Tibial nerve (tissue), 3 donors: ENCODE measurements at regions not wholly inside any gene's neighbourhood (a gene's known extent, or its start where the extent isn't known, plus 50 kb on each side); places are given as distances from the start of the nearest gene placed in this dataset.

Experiments used
- CTCF ChIP-seq, 5 experiments: fragments of 200-600 bp in 3 of 5; fragments of 450-650 bp in 2 of 5; sonication (generic) in 3 of 5; IDR thresholded peaks; one replicate each; pipeline ENCODE4 v1.5.1; 2016 to 2019; ENCODE audit warnings: antibody characterized with exemption in 5 of 5, mild to moderate bottlenecking in 3 of 5, moderate library complexity in 2 of 5
- POLR2A ChIP-seq, 2 donors: fragments of 450-650 bp; IDR thresholded peaks; one replicate each; pipeline ENCODE4 v1.6.1; 2017; ENCODE audit warnings: antibody characterized with exemption in 2 of 2, mild to moderate bottlenecking in 2 of 2, moderate library complexity in 2 of 2

- TF ChIP-seq POLR2A (IDR thresholded peaks at IDR 0.05) (no peak), CTCF (IDR thresholded peaks at IDR 0.05) (no peak)
These were observed 109.4 kb upstream of the GPRIN3 start for GRCh38 chr4:89416960-89417359.
